ENCODE measurements at regions not wholly inside any gene's neighbourhood (a gene's known extent, or its start where the extent isn't known, plus 50 kb on each side); places are given as distances from the start of the nearest gene placed in this dataset.

GRCh38 chr16:85291302-85292148 is 179.3 kb upstream of the CIBAR2 start:
- DNase-seq (no peak), ATAC-seq (ENCODE audit: low read depth) (no peak)
- Histone ChIP-seq H3K27ac (ENCODE audit: insufficient read depth, low read length) (no peak overlapping the region), H3K4me2 (ENCODE audit: low read depth, low read length) (no peak overlapping the region), H3K36me3 (ENCODE audit: control insufficient read depth, insufficient read depth, low read length) (peaks cover 5% of the 10 kb centered on the region), H2AK5ac (ENCODE audit: low read depth, low read length) (no peak overlapping the region), H3K9me3 (ENCODE audit: control insufficient read depth, insufficient read depth, low read length) (no peaks in the 10 kb centered on the region), H4K8ac (ENCODE audit: low read depth in 2 of 2, low read length in 2 of 2) (no peak overlapping the region), H3K14ac (replicated peaks; ENCODE audit: low read depth, low read length) (no peak overlapping the region), H4K5ac (ENCODE audit: low read depth, low read length) (no peak overlapping the region), H4K91ac (ENCODE audit: insufficient read depth, low read depth, low read length) (no peak overlapping the region), H3K4me3 (ENCODE audit: insufficient read depth, low read depth, low read length) (no peak overlapping the region), H2BK20ac (ENCODE audit: low read depth, low read length) (no peak overlapping the region), H4K20me1 (ENCODE audit: insufficient read depth, low read length) (peaks cover 79% of the 10 kb centered on the region), H3K18ac (ENCODE audit: low read depth, low read length) (no peak overlapping the region), H3K56ac (ENCODE audit: extremely low read depth, insufficient read depth, low read length) (no peak overlapping the region), H2BK5ac (ENCODE audit: low read depth, low read length, poor library complexity, severe bottlenecking) (no peak overlapping the region), H2BK15ac (ENCODE audit: low read depth, low read length) (no peak overlapping the region), H2BK120ac (ENCODE audit: low read depth, low read length) (no peak overlapping the region), H2AFZ (replicated peaks; ENCODE audit: low read length, poor library complexity) (peak overlapping the region; percentile 22), H3K4me1 (ENCODE audit: control insufficient read depth, insufficient read depth, low read length) (peaks cover 11% of the 10 kb centered on the region), H3K23ac (ENCODE audit: low read depth, low read length) (no peak overlapping the region), H3K9ac (ENCODE audit: low read depth, low read length) (no peak overlapping the region), H3K4ac (ENCODE audit: low read depth, low read length) (no peak overlapping the region; the same call in 1 of the 2 replicates), H3K9me1 (ENCODE audit: insufficient read depth, low read length) (peaks cover 15% of the 10 kb centered on the region; the same call in 1 of the 2 replicates), H3K79me1 (ENCODE audit: low read depth in 1 of 2, low read length in 2 of 2) (peaks cover 22 to 71% of the 10 kb centered on the region in 2 experiments), H2AK9ac (replicated peaks; ENCODE audit: low read depth, low read length, poor library complexity) (no peak overlapping the region), H3K27me3 (ENCODE audit: control insufficient read depth, insufficient read depth, low read length) (no peaks in the 10 kb centered on the region)
- ChIA-PET CTCF (no interaction called here), POLR2A (ENCODE audit: unreplicated experiment) (no interaction called here)
- in situ Hi-C loops (cut with MboI; ENCODE audit: low sequenced_read_pairs) (no loop called here), intact Hi-C loops (cut with micrococcal nuclease) (no loop called here), dilution Hi-C loops (cut with HindIII; ENCODE audit: low sequenced_read_pairs, unreplicated experiment) (no loop called here)
- WGBS, 2 experiments (ENCODE audit: extremely low coverage in 2 of 2, insufficient read length in 1 of 2): 36% methylated on average over 10 of the region's 26 CpGs; no CpG with 5 or more reads in 1 of the 2 experiments
- no peak for TF ChIP-seq RFX5 (IDR thresholded peaks at IDR 0.05; ENCODE audit: low read depth, low read length)
- TF ChIP-seq USF2 (IDR thresholded peaks at IDR 0.05; ENCODE audit: low read depth, low read length): no peak
- no peak for TF ChIP-seq CTCF (conservative IDR thresholded peaks at IDR 0.05; ENCODE audit: low read depth, low read length)
- no peak for TF ChIP-seq ELK1 (IDR thresholded peaks at IDR 0.05; ENCODE audit: borderline replicate concordance, low read depth, low read length)
- no peak for TF ChIP-seq FOS (IDR thresholded peaks at IDR 0.05; ENCODE audit: low read depth, low read length)
- no peak for TF ChIP-seq MXI1 (IDR thresholded peaks at IDR 0.05; ENCODE audit: borderline replicate concordance, low read depth, low read length)
- no peak for TF ChIP-seq CHD1 (IDR thresholded peaks at IDR 0.05; ENCODE audit: low read depth, low read length)
- no peak for TF ChIP-seq NFE2L2 (IDR thresholded peaks at IDR 0.05; ENCODE audit: low read depth, low read length)
- no TSS peak for BruUV-seq (replicated peaks)

Measured in IMR-90 (cell line).